ENCODE measurements at regions not wholly inside any gene's neighbourhood (a gene's known extent, or its start where the extent isn't known, plus 50 kb on each side); places are given as distances from the start of the nearest gene placed in this dataset.

GRCh38 chr1:182207300-182207699, 145.8 kb upstream of the ZNF648 start:
- Histone ChIP-seq H3K9ac (ENCODE audit: control insufficient read depth, extremely low read depth, insufficient read depth, low read length) (no peak overlapping the region), H3K9me1 (ENCODE audit: control insufficient read depth, extremely low read depth, insufficient read depth, low read length) (no peaks in the 10 kb centered on the region), H3K36me3 (ENCODE audit: control insufficient read depth in 2 of 2, extremely low read depth in 1 of 2, insufficient read depth in 2 of 2, low read length in 2 of 2) (no peaks in the 10 kb centered on the region), H3K27me3 (ENCODE audit: control insufficient read depth, extremely low read depth, insufficient read depth, low read length) (no peaks in the 10 kb centered on the region), H4K20me1 (ENCODE audit: control insufficient read depth, extremely low read depth, insufficient read depth, low read length) (no peaks in the 10 kb centered on the region), H3K9me3 (ENCODE audit: control insufficient read depth, low read depth, low read length) (no peaks in the 10 kb centered on the region), H3K4me1 (ENCODE audit: control insufficient read depth, extremely low read depth, insufficient read depth, low read length) (no peaks in the 10 kb centered on the region), H3K27ac (ENCODE audit: control insufficient read depth, insufficient read depth, low read length) (no peak overlapping the region), H3K4me3 (ENCODE audit: control insufficient read depth in 2 of 3, extremely low read depth in 1 of 3, insufficient read depth in 2 of 3, low read depth in 1 of 3, low read length in 3 of 3) (no peak overlapping the region), H3K4me2 (ENCODE audit: control insufficient read depth, extremely low read depth, insufficient read depth, low read depth, low read length) (no peak overlapping the region), H2AFZ (ENCODE audit: control insufficient read depth, low read length) (no peak overlapping the region), H3K79me2 (ENCODE audit: control insufficient read depth, insufficient read depth, low read length) (no peaks in the 10 kb centered on the region)
- DNase-seq (ENCODE audit: low read depth, low spot score) (no peak), FAIRE-seq (no peak)
- no peak for TF ChIP-seq EZH2 (IDR thresholded peaks at IDR 0.05; ENCODE audit: low read length)
- TF ChIP-seq CTCF (optimal IDR thresholded peaks at IDR 0.05 in 1 of 3, IDR thresholded peaks at IDR 0.05 in 1 of 3, conservative IDR thresholded peaks at IDR 0.05 in 1 of 3; ENCODE audit: extremely low read depth in 1 of 3, insufficient read depth in 2 of 3, low read length in 3 of 3): no peak
- dilution Hi-C loops (cut with MboI; ENCODE audit: extremely low pct_ligation_motif_present, low sequenced_read_pairs): no loop called here

- Histone ChIP-seq H3K79me2 (ENCODE audit: control insufficient read depth, insufficient read depth, low read length) (no peaks in the 10 kb centered on the region), H3K36me3 (ENCODE audit: control insufficient read depth in 2 of 2, extremely low read depth in 1 of 2, insufficient read depth in 2 of 2, low read length in 2 of 2) (no peaks in the 10 kb centered on the region), H2AFZ (ENCODE audit: control insufficient read depth, low read length) (no peak overlapping the region), H3K27ac (ENCODE audit: control insufficient read depth, insufficient read depth, low read length) (no peak overlapping the region), H3K4me2 (ENCODE audit: control insufficient read depth, extremely low read depth, insufficient read depth, low read depth, low read length) (no peak overlapping the region), H3K9ac (ENCODE audit: control insufficient read depth, extremely low read depth, insufficient read depth, low read length) (no peak overlapping the region), H3K27me3 (ENCODE audit: control insufficient read depth, extremely low read depth, insufficient read depth, low read length) (no peaks in the 10 kb centered on the region), H3K4me3 (ENCODE audit: control insufficient read depth in 2 of 3, extremely low read depth in 1 of 3, insufficient read depth in 2 of 3, low read depth in 1 of 3, low read length in 3 of 3) (no peak overlapping the region), H3K9me1 (ENCODE audit: control insufficient read depth, extremely low read depth, insufficient read depth, low read length) (no peaks in the 10 kb centered on the region), H4K20me1 (ENCODE audit: control insufficient read depth, extremely low read depth, insufficient read depth, low read length) (no peaks in the 10 kb centered on the region), H3K9me3 (ENCODE audit: control insufficient read depth, low read depth, low read length) (no peaks in the 10 kb centered on the region), H3K4me1 (ENCODE audit: control insufficient read depth, extremely low read depth, insufficient read depth, low read length) (no peaks in the 10 kb centered on the region)
- TF ChIP-seq EZH2 (IDR thresholded peaks at IDR 0.05; ENCODE audit: low read length) (no peak), CTCF (optimal IDR thresholded peaks at IDR 0.05 in 1 of 3, IDR thresholded peaks at IDR 0.05 in 1 of 3, conservative IDR thresholded peaks at IDR 0.05 in 1 of 3; ENCODE audit: extremely low read depth in 1 of 3, insufficient read depth in 2 of 3, low read length in 3 of 3) (no peak)
- DNase-seq (ENCODE audit: low read depth, low spot score) (no peak), FAIRE-seq (no peak)
- dilution Hi-C loops (cut with MboI; ENCODE audit: extremely low pct_ligation_motif_present, low sequenced_read_pairs): no loop called here
Measured at GRCh38 chr1:182206626-182207239, 145.2 kb upstream of the ZNF648 start.

Data from keratinocyte (primary cell).